ENCODE measurements at regions not wholly inside any gene's neighbourhood (a gene's known extent, or its start where the extent isn't known, plus 50 kb on each side); places are given as distances from the start of the nearest gene placed in this dataset.

DNA sequence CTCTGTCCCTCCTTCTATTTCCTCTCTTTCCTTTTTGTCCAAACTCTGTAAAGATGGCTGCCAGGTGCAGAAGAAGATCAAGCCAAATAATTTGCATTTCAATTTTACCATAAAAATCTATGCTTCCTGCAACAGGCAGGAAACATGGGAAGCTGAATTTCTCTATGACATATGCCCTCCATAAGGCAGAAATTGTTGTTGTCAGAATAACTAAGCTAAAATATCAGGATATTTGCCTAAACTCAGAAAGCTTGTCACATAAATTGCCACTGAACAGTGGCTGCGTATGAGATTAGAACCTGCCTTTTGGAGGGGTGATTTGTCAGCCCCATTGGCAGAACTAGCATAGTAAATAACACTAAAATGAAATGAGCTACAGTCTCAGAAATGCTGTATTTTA, 288.3 kb upstream of the LMCD1 start:
- Histone ChIP-seq H3K9ac (ENCODE audit: low read length) (no peak overlapping the region), H4K12ac (ENCODE audit: low read depth, low read length) (no peak overlapping the region), H2BK5ac (ENCODE audit: low read depth, low read length, poor library complexity) (no peak overlapping the region), H3K4me2 (ENCODE audit: low read length) (no peak overlapping the region), H4K8ac (ENCODE audit: low read depth, low read length) (no peak overlapping the region), H3K4me1 (ENCODE audit: control insufficient read depth in 1 of 2, insufficient read depth in 2 of 2, low read length in 2 of 2) (peaks cover 0 to 2% of the 10 kb centered on the region in 2 experiments), H3K4me3 (ENCODE audit: low read depth, low read length) (no peak overlapping the region), H2BK12ac (ENCODE audit: low read length) (no peak overlapping the region), H2AK5ac (ENCODE audit: low read length) (no peak overlapping the region), H3K79me2 (ENCODE audit: control insufficient read depth, insufficient read depth, low read length, poor library complexity) (no peaks in the 10 kb centered on the region), H2AFZ (ENCODE audit: insufficient read depth, low read length, poor library complexity) (no peak overlapping the region), H4K91ac (ENCODE audit: low read depth, low read length) (no peak overlapping the region), H3K18ac (ENCODE audit: low read length) (no peak overlapping the region), H3K9me3 (ENCODE audit: insufficient read depth, low read depth, low read length) (no peaks in the 10 kb centered on the region), H3K36me3 (ENCODE audit: control insufficient read depth in 1 of 2, insufficient read depth in 2 of 2, low read length in 2 of 2) (no peaks in the 10 kb centered on the region), H3K79me1 (ENCODE audit: low read length) (no peaks in the 10 kb centered on the region), H3K23ac (ENCODE audit: low read length) (no peak overlapping the region), H2BK120ac (ENCODE audit: insufficient read depth, low read length, poor library complexity) (no peak overlapping the region), H3K14ac (ENCODE audit: low read length) (no peak overlapping the region), H3K27me3 (ENCODE audit: insufficient read depth, low read length) (no peaks in the 10 kb centered on the region), H3K4ac (ENCODE audit: low read depth, low read length) (no peak overlapping the region), H3K27ac (ENCODE audit: low read depth, low read length) (no peak overlapping the region)
- no peak for DNase-seq
- WGBS (ENCODE audit: extremely low coverage, insufficient coverage, insufficient read length): no CpG with 5 or more reads among the region's 1 CpG

DNA sequence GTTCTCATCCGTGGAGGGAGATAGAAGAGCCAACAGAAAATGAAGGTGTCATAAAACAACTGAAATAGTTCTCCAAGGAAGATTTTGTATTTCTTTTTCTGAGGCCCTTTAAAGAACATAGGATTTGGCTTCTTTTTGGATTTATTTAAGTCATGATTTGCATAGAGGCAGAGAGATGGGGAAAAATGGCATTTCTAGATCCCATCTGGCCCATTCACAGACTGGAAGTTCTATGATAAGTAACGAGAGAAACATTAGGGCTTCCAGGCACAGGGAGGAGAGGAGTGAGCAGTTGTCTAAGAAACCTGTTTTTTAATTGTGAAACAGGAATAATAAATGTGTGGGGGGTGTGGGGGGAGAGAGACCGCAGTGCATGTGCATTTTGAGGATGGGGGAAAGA, 285.8 kb upstream of the LMCD1 start:
- no peaks in the 10 kb centered on the region for H3K36me3 ChIP-seq (ENCODE audit: control insufficient read depth in 1 of 2, insufficient read depth in 2 of 2, low read length in 2 of 2)
- no peaks in the 10 kb centered on the region for H3K9me3 ChIP-seq (ENCODE audit: insufficient read depth, low read depth, low read length)
- no peak overlapping the region for H3K18ac ChIP-seq (ENCODE audit: low read length)
- no peak overlapping the region for H3K14ac ChIP-seq (ENCODE audit: low read length)
- H3K27ac ChIP-seq (ENCODE audit: low read depth, low read length): no peak overlapping the region
- H4K8ac ChIP-seq (ENCODE audit: low read depth, low read length): no peak overlapping the region
- H3K4me3 ChIP-seq (ENCODE audit: low read depth, low read length): no peak overlapping the region
- no peak overlapping the region for H2BK12ac ChIP-seq (ENCODE audit: low read length)
- no peak overlapping the region for H2BK120ac ChIP-seq (ENCODE audit: insufficient read depth, low read length, poor library complexity)
- no peak overlapping the region for H4K12ac ChIP-seq (ENCODE audit: low read depth, low read length)
- H2AFZ ChIP-seq (ENCODE audit: insufficient read depth, low read length, poor library complexity): no peak overlapping the region
- WGBS (ENCODE audit: extremely low coverage, insufficient coverage, insufficient read length): no CpG with 5 or more reads among the region's 3 CpGs
- H2BK5ac ChIP-seq (ENCODE audit: low read depth, low read length, poor library complexity): no peak overlapping the region
- no peaks in the 10 kb centered on the region for H3K27me3 ChIP-seq (ENCODE audit: insufficient read depth, low read length)
- no peak overlapping the region for H3K4me2 ChIP-seq (ENCODE audit: low read length)
- H4K91ac ChIP-seq (ENCODE audit: low read depth, low read length): no peak overlapping the region
- H3K9ac ChIP-seq (ENCODE audit: low read length): no peak overlapping the region
- H3K23ac ChIP-seq (ENCODE audit: low read length): no peak overlapping the region
- no peaks in the 10 kb centered on the region for H3K79me2 ChIP-seq (ENCODE audit: control insufficient read depth, insufficient read depth, low read length, poor library complexity)
- no peak overlapping the region for H3K4ac ChIP-seq (ENCODE audit: low read depth, low read length)
- no peak for DNase-seq
- no peaks in the 10 kb centered on the region for H3K79me1 ChIP-seq (ENCODE audit: low read length)
- peaks cover 0 to 2% of the 10 kb centered on the region in 2 experiments for H3K4me1 ChIP-seq (ENCODE audit: control insufficient read depth in 1 of 2, insufficient read depth in 2 of 2, low read length in 2 of 2)
- no peak overlapping the region for H2AK5ac ChIP-seq (ENCODE audit: low read length)

DNA sequence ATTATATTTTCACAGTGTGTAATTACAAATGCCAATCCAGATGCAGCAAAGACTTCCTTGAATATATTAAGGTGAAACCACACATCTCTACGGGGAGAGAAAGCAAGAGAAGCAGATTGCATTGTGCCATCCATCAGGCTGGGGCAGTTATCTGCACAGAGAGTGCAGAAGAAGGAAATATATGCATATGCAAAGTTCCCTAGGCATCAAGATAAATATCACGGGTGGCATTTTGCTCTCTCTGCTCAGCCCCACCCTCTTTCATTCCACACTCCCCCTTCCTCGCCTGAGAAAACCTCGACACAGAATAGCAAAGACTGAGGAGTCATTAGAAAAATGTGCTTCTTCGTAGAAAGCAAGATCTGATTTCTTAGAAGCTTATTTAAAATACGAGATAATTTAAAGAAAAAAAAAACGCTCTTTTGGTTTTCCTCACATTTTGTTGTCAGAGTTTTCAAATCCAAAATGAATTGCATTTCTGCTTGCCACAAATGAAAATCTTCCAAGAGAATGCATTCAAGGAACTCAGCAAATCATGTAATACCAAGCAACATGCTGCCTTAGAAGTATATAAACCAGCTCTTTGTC, 283.2 kb upstream of the LMCD1 start:
- Histone ChIP-seq H2AK5ac (ENCODE audit: low read length) (no peak overlapping the region), H4K12ac (ENCODE audit: low read depth, low read length) (no peak overlapping the region)

DNA sequence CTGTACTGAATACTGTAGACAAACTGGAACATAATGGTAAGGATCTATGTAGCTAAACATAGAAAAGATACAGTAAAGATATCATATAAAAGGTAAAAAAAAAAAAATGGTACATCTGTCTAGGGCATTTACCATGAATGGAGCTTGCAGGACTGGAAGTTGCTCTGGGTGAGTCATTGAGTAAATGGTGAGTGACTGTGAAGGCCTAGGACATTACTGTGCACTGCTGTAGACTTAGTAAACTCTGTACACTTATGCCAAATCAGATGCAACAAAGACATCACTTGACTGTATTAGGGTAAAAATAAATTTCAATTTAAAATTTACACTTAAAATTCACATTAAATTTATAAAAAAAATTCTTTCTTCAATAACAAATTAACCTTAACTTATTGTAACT, 281.3 kb upstream of the LMCD1 start:
- Histone ChIP-seq H2AFZ (ENCODE audit: insufficient read depth, low read length, poor library complexity) (no peak overlapping the region), H4K8ac (ENCODE audit: low read depth, low read length) (no peak overlapping the region), H4K12ac (ENCODE audit: low read depth, low read length) (no peak overlapping the region), H3K14ac (ENCODE audit: low read length) (no peak overlapping the region), H2BK5ac (ENCODE audit: low read depth, low read length, poor library complexity) (no peak overlapping the region), H3K36me3 (ENCODE audit: control insufficient read depth in 1 of 2, insufficient read depth in 2 of 2, low read length in 2 of 2) (no peaks in the 10 kb centered on the region), H3K9me3 (ENCODE audit: insufficient read depth, low read depth, low read length) (no peaks in the 10 kb centered on the region), H3K79me1 (ENCODE audit: low read length) (no peaks in the 10 kb centered on the region), H3K9ac (ENCODE audit: low read length) (no peak overlapping the region), H3K23ac (ENCODE audit: low read length) (no peak overlapping the region), H3K4ac (ENCODE audit: low read depth, low read length) (no peak overlapping the region), H2AK5ac (ENCODE audit: low read length) (no peak overlapping the region), H3K4me2 (ENCODE audit: low read length) (no peak overlapping the region), H3K27ac (ENCODE audit: low read depth, low read length) (no peak overlapping the region), H3K79me2 (ENCODE audit: control insufficient read depth, insufficient read depth, low read length, poor library complexity) (no peaks in the 10 kb centered on the region), H3K4me3 (ENCODE audit: low read depth, low read length) (no peak overlapping the region), H2BK12ac (ENCODE audit: low read length) (no peak overlapping the region), H2BK120ac (ENCODE audit: insufficient read depth, low read length, poor library complexity) (no peak overlapping the region), H4K91ac (ENCODE audit: low read depth, low read length) (no peak overlapping the region), H3K4me1 (ENCODE audit: control insufficient read depth in 1 of 2, insufficient read depth in 2 of 2, low read length in 2 of 2) (no peaks in the 10 kb centered on the region), H3K27me3 (ENCODE audit: insufficient read depth, low read length) (no peaks in the 10 kb centered on the region), H3K18ac (ENCODE audit: low read length) (no peak overlapping the region)
- no peak for DNase-seq

More for the DNA sequence above, 283.2 kb upstream of the LMCD1 start:
- Histone ChIP-seq H3K36me3 (ENCODE audit: control insufficient read depth in 1 of 2, insufficient read depth in 2 of 2, low read length in 2 of 2) (no peaks in the 10 kb centered on the region), H3K18ac (ENCODE audit: low read length) (no peak overlapping the region), H3K4me1 (ENCODE audit: control insufficient read depth in 1 of 2, insufficient read depth in 2 of 2, low read length in 2 of 2) (no peaks in the 10 kb centered on the region), H3K9ac (ENCODE audit: low read length) (no peak overlapping the region), H3K79me1 (ENCODE audit: low read length) (no peaks in the 10 kb centered on the region), H3K14ac (ENCODE audit: low read length) (no peak overlapping the region), H3K4me3 (ENCODE audit: low read depth, low read length) (no peak overlapping the region), H3K27me3 (ENCODE audit: insufficient read depth, low read length) (no peaks in the 10 kb centered on the region), H2BK5ac (ENCODE audit: low read depth, low read length, poor library complexity) (no peak overlapping the region), H3K79me2 (ENCODE audit: control insufficient read depth, insufficient read depth, low read length, poor library complexity) (no peaks in the 10 kb centered on the region), H3K23ac (ENCODE audit: low read length) (no peak overlapping the region), H2BK12ac (ENCODE audit: low read length) (no peak overlapping the region), H2AFZ (ENCODE audit: insufficient read depth, low read length, poor library complexity) (no peak overlapping the region), H3K27ac (ENCODE audit: low read depth, low read length) (no peak overlapping the region), H3K4me2 (ENCODE audit: low read length) (no peak overlapping the region), H4K91ac (ENCODE audit: low read depth, low read length) (no peak overlapping the region), H3K4ac (ENCODE audit: low read depth, low read length) (no peak overlapping the region), H2BK120ac (ENCODE audit: insufficient read depth, low read length, poor library complexity) (no peak overlapping the region), H4K8ac (ENCODE audit: low read depth, low read length) (no peak overlapping the region), H3K9me3 (ENCODE audit: insufficient read depth, low read depth, low read length) (no peaks in the 10 kb centered on the region)
- no CpG with 5 or more reads among the region's 7 CpGs for WGBS (ENCODE audit: extremely low coverage, insufficient coverage, insufficient read length)
- DNase-seq: no peak

Data from trophoblast cell (in vitro differentiated cells and primary cell).